Muscle layer of colon (tissue), 2 donors: ENCODE measurements at regions not wholly inside any gene's neighbourhood (a gene's known extent, or its start where the extent isn't known, plus 50 kb on each side); places are given as distances from the start of the nearest gene placed in this dataset.
A peak's percentile ranks its signal among the peaks of the same experiment; 100 is the strongest.

Experiments
- H3K27ac ChIP-seq: one replicate; pipeline ENCODE4 v1.7.0; 2013; ENCODE audit warnings: low read depth, mild to moderate bottlenecking, low read length, moderate library complexity
- H3K27me3 ChIP-seq, 2 donors: one replicate each; pipeline ENCODE4 v1.7.0; 2013; ENCODE audit warnings: low read length in 2 of 2, mild to moderate bottlenecking in 2 of 2; ENCODE audit not compliant: insufficient read depth in 2 of 2, control insufficient read depth in 1 of 2
- H3K36me3 ChIP-seq: one replicate; pipeline ENCODE4 v1.7.0; 2013; ENCODE audit warnings: mild to moderate bottlenecking, low read length; ENCODE audit not compliant: insufficient read depth
- H3K4me1 ChIP-seq: one replicate; pipeline ENCODE4 v1.7.0; 2013; ENCODE audit warnings: mild to moderate bottlenecking, low read length; ENCODE audit not compliant: insufficient read depth
- H3K4me3 ChIP-seq, 2 donors: one replicate each; pipeline ENCODE4 v1.7.0; 2013; ENCODE audit warnings: low read length in 2 of 2, low read depth in 1 of 2, mild to moderate bottlenecking in 1 of 2, moderate library complexity in 1 of 2
- H3K9ac ChIP-seq: one replicate; pipeline ENCODE4 v1.7.0; 2013; ENCODE audit warnings: low read length
- H3K9me3 ChIP-seq: one replicate; pipeline ENCODE4 v1.7.0; 2013; ENCODE audit warnings: mild to moderate bottlenecking, low read length
- donor health status: abdominal sarcoma.
- donor health status: Adenocarcinoma of cecum.

DNA sequence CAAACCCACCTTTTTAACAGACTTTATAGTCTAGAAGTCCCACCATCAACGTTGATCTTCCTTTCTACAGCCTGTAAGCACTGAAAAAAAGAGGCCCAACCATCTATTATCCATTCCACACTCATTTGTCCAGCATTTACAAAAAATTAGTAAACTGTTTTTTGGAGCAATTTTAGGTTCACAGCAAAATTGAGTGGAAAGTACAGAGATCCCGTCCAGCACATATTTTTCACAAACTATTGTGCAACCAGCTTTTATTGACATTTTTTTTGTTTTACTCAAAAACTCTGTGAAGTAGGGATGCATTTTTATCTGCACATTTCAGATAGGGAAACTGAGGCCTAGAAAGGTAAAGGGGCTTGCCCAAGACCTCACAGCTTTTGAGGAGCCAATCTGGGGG, 68.6 kb downstream of the TNP1 start:
- H3K9ac ChIP-seq: no peak overlapping the region
- H3K27me3 ChIP-seq: no peaks in the 10 kb centered on the region
- no peaks in the 10 kb centered on the region for H3K36me3 ChIP-seq
- no peaks in the 10 kb centered on the region for H3K9me3 ChIP-seq
- no peak overlapping the region for H3K4me3 ChIP-seq
- H3K4me1 ChIP-seq: peaks cover 49% of the 10 kb centered on the region
- peak overlapping the region; percentile 79 for H3K27ac ChIP-seq

DNA sequence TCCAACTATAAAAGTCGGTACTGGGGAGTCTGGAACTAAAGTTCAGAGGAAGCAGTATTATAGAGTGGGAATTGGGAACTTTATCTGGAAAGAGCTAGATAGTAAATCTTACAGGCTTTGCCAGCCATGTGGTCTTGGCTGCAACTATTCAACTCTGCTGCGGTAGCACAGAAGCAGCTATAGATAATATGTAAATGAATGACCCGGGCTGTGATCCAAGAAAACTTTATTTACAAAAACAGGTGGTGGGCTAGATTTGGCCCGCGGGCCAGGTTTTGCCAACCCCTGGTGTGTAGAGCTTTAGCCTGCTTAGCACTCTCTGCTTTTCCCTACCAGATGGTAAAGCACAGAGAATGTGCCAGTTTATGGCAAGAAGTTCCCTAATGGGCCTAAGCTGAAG, 70.8 kb downstream of the TNP1 start:
- Histone ChIP-seq H3K9me3 (no peaks in the 10 kb centered on the region), H3K36me3 (no peaks in the 10 kb centered on the region), H3K4me3 (no peak overlapping the region), H3K4me1 (peaks cover 49% of the 10 kb centered on the region), H3K9ac (no peak overlapping the region), H3K27me3 (no peaks in the 10 kb centered on the region), H3K27ac (no peak overlapping the region)

DNA sequence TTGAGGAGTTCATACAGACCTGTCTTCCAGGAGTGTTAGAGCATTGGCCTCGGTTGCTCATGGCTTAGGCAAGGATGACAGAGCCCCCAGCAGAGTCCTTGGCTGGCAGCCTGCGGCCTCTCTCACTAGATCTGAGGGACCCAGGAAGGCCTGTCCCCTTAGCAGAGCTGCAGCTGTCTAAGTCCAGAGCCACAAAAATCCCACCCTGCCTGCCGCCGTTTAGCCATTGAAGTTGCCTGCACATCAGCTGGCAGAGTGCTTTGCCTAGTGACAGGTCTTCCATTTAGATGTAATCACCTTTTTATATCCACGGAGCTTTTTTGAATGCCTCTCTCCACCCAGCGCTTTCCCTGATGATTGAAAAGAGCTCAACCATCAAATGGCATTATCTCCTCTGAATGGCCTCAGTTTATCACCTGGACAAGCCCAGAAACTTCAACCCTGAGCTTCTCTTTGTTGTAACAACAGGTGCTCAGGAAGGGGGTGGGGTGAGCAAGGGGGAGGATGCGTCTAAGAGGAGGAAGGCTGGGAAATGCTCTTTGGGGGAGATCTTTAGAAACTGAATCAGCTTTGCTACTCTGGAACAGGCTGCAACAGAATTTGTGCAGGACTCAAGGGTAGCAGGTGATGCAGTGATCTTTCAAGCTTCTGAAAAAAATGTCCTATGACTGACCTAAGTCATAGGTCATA, 71.9 kb downstream of the TNP1 start:
- Histone ChIP-seq H3K36me3 (no peaks in the 10 kb centered on the region), H3K27ac (peak overlapping the region; percentile 61), H3K4me3 (no peak overlapping the region), H3K27me3 (no peaks in the 10 kb centered on the region), H3K9ac (no peak overlapping the region), H3K4me1 (peaks cover 47% of the 10 kb centered on the region), H3K9me3 (no peaks in the 10 kb centered on the region)

DNA sequence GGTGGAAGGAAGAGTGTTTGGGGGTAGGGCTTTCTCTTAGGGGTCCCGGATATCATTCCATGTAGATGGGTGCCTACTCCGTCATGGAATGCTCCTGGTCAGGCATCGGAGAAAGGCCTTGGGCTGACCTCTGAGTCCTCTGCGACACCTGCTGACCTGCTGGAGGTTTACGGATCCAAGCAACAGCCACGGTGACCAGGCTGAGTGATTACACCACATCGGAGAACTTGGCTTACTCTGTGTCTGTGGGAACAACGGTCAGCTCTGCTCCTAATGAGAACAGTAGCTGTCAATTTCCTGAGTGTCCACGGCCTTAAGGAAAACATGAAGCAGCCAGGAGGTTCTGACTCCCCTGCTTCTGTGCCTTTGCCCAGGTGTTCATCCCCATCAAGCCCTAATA, 73.2 kb downstream of the TNP1 start:
- H3K27ac ChIP-seq: no peak overlapping the region
- no peaks in the 10 kb centered on the region for H3K36me3 ChIP-seq
- no peak overlapping the region for H3K9ac ChIP-seq
- no peaks in the 10 kb centered on the region for H3K9me3 ChIP-seq
- no peaks in the 10 kb centered on the region for H3K27me3 ChIP-seq
- peaks cover 42% of the 10 kb centered on the region for H3K4me1 ChIP-seq
- H3K4me3 ChIP-seq: no peak overlapping the region

DNA sequence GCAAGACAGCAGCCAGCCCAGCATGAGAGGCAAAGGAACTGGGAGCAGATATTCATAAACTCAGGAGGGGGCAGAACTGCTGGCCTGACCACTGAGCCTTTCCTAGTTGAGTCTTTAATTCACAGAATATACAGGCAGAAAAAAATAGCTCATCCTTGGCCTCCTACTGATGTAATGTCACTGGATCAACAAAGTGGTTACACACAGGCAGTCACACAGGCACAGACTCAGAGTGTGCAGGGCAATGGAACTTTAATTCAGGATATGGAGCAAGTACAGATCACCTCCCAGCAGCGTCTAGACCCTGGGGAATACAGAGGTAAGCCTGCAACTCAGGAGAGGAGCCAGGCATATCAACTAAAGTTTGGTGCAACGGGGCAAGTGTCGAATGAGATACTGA, 75.4 kb downstream of the TNP1 start:
- H3K9ac ChIP-seq: no peak overlapping the region
- no peak overlapping the region for H3K27ac ChIP-seq
- H3K4me1 ChIP-seq: peaks cover 36% of the 10 kb centered on the region
- no peaks in the 10 kb centered on the region for H3K27me3 ChIP-seq
- H3K4me3 ChIP-seq: no peak overlapping the region
- H3K9me3 ChIP-seq: no peaks in the 10 kb centered on the region
- no peaks in the 10 kb centered on the region for H3K36me3 ChIP-seq

DNA sequence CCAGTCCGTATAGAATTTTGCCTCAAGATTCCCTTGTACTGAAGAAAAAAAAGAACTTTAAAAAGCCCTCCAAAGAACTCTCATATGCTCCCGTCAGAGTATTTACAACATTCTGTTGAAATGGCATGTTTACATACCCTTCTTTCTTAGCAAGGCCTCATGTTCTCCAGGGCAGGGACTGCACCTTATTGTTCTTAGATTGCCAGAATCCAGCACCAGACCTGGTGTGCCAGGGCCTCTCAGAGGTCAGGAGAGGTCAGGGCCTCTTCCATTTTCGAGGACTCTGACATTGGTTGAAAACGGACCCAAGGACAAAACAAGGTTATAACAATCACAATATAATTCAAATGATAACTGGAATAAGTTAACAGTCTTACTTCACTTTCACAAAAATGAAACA, 78.2 kb downstream of the TNP1 start:
- Histone ChIP-seq H3K36me3 (no peaks in the 10 kb centered on the region), H3K27me3 (no peaks in the 10 kb centered on the region), H3K9me3 (no peaks in the 10 kb centered on the region), H3K27ac (no peak overlapping the region), H3K4me1 (peaks cover 16% of the 10 kb centered on the region), H3K4me3 (no peak overlapping the region), H3K9ac (no peak overlapping the region)

DNA sequence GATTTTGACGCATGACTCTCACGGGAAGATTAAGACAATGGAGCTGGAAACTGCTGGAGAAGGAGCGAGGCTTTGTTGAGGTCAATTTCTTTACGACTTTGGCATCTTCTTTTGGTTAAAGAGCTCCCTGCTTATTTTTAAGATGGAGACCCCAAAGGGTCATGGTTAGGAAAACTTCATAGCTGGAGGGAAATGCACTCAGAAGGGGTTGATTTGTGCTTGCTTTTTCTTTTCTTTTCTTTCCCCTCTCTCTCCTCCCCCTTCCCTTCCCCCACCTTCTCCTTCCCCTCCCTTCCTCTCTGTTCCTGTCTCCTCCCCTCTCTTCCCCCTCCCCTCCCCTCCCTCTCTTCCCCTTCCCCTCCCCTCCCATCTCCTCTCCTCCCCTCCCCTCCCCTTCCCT, 79.0 kb downstream of the TNP1 start:
- Histone ChIP-seq H3K9ac (no peak overlapping the region), H3K27me3 (no peaks in the 10 kb centered on the region), H3K4me3 (no peak overlapping the region), H3K4me1 (peaks cover 16% of the 10 kb centered on the region), H3K36me3 (no peaks in the 10 kb centered on the region), H3K27ac (no peak overlapping the region), H3K9me3 (no peaks in the 10 kb centered on the region)

DNA sequence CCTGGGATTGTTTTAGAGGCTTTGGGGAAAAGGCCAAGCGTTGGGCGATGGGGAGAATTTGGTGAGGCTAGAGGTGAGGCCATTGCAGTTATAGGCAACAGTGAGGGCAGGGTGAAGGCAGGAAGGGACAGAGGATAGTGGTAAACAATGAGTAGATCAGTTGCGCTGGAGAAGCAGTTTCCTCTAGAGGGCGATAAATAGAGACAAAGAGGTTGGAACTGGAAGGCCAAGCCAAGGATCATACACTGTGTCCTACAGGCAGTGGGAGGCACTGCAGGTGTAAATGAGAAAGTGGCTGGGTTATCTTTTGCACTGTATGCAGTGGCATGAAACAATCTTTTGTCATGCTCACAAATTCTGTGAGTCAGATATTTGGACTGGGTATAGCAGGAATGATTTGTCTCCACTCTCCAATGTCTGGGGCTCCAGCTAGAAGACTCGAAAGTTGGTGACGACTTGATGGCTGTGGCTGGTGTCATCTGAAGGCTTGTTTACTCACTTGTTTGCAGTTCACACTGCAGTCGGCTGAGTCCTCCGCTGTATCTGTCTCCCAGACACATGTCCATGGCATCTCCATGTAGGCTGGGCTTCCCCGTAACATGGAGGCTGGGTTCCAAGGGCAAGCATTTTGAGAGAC, 82.1 kb downstream of the TNP1 start:
- H3K9ac ChIP-seq: no peak overlapping the region
- no peaks in the 10 kb centered on the region for H3K27me3 ChIP-seq
- H3K4me1 ChIP-seq: peaks cover 27% of the 10 kb centered on the region
- H3K36me3 ChIP-seq: no peaks in the 10 kb centered on the region
- no peak overlapping the region for H3K4me3 ChIP-seq
- H3K27ac ChIP-seq: no peak overlapping the region
- no peaks in the 10 kb centered on the region for H3K9me3 ChIP-seq

DNA sequence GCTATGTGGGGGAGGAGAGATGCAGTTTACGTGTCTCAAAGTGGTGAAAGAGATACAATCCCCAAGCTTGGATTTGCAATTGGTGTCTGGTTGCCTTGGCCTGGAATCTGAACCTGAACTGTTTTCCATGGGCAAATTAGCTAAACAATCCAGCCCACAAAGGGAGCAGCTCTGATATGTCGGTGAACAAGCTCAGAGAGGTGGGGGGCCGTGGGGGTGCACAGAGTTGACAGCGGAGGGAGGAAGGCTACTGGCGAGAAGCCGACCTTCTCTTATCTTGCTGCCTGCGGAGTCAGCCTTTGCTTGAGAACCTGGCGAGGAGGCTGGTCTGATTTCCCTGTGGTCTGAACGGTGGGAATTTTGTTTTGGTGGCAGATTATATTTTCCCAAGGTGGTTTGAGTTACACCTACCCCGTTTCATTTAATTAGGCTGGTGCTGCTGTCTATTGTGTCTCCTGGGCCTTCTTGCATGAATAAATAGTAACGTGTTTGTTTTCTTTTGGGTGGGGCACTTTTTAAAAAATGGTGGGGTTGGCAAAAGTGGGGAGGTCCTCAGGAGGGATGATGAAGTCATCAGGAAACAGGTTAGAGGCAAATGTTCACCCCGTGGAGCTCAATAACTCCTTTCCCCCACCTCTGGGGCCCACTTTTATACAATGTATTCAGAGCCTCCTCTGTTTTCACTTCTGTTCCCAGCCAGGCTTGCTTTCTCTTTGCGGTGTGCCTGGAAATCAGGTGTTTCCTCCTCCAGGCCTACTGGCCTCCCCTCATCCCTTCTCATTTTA, 80.9 kb upstream of the IGFBP5 start:
- Histone ChIP-seq H3K9me3 (no peaks in the 10 kb centered on the region), H3K4me1 (peaks cover 17% of the 10 kb centered on the region), H3K4me3 (no peak overlapping the region), H3K36me3 (no peaks in the 10 kb centered on the region), H3K27ac (no peak overlapping the region), H3K27me3 (no peaks in the 10 kb centered on the region), H3K9ac (no peak overlapping the region)

DNA sequence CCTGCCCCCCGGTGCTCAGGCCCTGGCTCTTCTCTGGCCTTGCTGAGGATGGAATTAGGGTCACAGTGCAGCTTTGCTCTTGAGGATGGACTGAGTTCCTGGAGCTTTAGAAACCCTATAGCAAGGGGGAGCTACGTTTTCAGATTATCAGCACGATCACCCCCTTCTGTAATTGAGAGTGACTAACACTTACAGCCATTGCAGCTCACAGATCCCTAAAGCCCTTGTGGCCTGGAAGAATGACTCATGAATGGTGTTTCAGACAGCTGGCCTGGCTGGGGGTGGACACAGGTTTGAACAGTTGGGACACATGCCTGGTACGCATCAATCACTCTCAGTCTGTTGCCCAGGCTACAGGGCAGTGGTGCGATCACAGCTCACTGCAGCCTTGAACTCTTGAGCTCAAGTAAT, 79.7 kb upstream of the IGFBP5 start:
- no peaks in the 10 kb centered on the region for H3K27me3 ChIP-seq
- H3K27ac ChIP-seq: no peak overlapping the region
- H3K9me3 ChIP-seq: no peaks in the 10 kb centered on the region
- H3K4me1 ChIP-seq: peaks cover 17% of the 10 kb centered on the region
- H3K9ac ChIP-seq: no peak overlapping the region
- no peaks in the 10 kb centered on the region for H3K36me3 ChIP-seq
- H3K4me3 ChIP-seq: no peak overlapping the region

DNA sequence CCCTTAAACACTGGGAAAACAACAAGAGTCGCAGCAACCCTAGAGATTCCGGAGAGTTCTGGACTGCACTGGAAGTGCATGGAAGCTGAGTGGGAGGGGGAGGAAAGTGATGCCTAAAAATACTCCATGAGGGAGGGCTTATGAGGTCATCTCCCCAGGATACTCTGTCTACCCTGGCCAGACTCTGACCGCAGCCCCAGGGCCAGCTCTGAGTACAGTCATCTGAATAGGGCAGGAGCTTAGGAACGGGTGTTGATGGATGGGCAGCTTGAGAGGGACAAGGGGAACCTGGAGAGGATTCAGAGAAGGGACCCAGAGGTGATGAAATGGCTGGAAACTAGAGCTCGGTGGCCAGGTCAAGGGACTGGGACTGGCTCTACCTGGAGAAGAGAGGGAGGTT, 79.3 kb upstream of the IGFBP5 start:
- no peak overlapping the region for H3K4me3 ChIP-seq

More for the DNA sequence above, 79.3 kb upstream of the IGFBP5 start:
- Histone ChIP-seq H3K9ac (no peak overlapping the region), H3K36me3 (no peaks in the 10 kb centered on the region), H3K27ac (no peak overlapping the region), H3K4me1 (peaks cover 17% of the 10 kb centered on the region), H3K9me3 (no peaks in the 10 kb centered on the region), H3K27me3 (no peaks in the 10 kb centered on the region)
